ENCODE measurements at regions not wholly inside any gene's neighbourhood (a gene's known extent, or its start where the extent isn't known, plus 50 kb on each side); places are given as distances from the start of the nearest gene placed in this dataset.
"Not testable (repeated sequence)": the region's sequence is repeated elsewhere in the genome, so short reads cannot be mapped to it uniquely, and the experiment has no call there.

DNA sequence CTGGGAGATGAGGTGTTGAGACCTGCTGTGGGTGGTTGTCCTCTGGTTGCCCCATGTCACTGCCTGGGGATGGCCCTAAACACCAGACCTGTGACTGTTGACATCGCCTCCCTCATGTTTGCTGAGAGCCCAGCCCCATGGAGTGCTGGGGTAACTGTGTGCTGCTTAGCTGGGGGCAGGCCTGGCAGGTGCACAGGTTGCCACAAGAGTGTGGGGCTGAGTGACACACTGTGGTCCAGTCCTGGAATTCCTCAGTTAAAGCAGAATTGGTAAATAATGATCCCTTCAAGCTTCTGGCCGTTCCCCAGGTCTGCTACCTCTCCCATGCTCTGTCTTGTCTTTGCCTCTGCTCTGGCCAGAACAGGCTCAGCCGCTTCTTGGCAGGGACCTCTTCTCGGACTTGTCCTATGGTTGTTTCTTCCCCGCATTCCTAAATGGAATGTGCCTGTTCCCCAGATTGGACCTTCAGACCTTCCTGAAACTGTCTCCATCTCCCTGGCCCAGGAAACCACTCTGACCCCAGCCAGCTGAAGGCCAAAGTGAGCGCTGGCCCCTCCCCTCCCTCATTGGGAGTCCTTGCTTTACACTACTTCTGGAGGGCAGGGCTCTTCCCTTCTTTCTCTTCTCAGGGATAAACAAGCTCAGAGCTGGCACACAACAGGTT is 61.2 kb upstream of the PITX1 start:
- Histone ChIP-seq H3K36me3 (no peaks in the 10 kb centered on the region), H3K27me3 (no peaks in the 10 kb centered on the region), H3K9me3 (no peaks in the 10 kb centered on the region), H3K4me1 (no peaks in the 10 kb centered on the region), H3K4me3 (ENCODE audit: low read depth, low read length) (no peak overlapping the region)
- DNase-seq = no peak
- TF ChIP-seq, protein P1, sequence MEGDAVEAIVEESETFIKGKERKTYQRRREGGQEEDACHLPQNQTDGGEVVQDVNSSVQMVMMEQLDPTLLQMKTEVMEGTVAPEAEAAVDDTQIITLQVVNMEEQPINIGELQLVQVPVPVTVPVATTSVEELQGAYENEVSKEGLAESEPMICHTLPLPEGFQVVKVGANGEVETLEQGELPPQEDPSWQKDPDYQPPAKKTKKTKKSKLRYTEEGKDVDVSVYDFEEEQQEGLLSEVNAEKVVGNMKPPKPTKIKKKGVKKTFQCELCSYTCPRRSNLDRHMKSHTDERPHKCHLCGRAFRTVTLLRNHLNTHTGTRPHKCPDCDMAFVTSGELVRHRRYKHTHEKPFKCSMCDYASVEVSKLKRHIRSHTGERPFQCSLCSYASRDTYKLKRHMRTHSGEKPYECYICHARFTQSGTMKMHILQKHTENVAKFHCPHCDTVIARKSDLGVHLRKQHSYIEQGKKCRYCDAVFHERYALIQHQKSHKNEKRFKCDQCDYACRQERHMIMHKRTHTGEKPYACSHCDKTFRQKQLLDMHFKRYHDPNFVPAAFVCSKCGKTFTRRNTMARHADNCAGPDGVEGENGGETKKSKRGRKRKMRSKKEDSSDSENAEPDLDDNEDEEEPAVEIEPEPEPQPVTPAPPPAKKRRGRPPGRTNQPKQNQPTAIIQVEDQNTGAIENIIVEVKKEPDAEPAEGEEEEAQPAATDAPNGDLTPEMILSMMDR (IDR thresholded peaks at IDR 0.05; ENCODE audit: low read depth, low read length) = no peak

DNA sequence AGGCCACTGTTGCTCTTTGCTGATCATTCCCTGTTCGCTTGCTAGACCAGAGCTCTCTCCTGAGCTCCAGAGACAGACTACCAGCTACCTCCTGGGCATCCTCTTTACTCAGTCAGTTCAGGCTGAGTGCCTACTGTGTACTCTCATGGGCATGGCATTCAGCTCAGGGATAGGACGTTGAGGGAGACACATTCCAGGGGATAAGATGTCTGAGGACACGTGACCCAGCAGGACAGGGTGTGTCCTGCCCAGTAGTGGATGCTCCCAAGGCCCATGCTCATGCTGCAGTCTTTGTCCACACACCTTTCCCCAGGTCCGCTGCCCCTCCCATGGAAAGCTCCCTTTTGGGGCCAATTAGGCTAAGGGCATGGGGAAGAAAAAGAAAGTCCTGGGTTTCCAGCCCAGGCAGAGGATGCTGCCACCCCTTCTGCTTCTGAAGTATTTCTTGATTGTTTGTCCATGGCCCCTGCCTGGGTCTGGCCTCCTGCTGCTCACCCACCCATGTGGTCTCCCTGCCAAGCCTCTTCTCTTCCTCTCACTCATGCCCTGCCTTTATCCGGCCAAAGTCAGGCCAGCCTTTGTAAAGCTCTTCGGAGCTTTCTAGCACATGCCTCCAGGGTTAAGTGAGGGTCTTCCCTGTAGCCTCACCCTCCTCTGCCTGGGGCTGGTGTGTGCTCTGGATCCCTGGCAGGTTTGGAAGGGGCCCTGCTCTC is 60.5 kb upstream of the PITX1 start:
- Histone ChIP-seq H3K27me3 (no peaks in the 10 kb centered on the region), H3K36me3 (no peaks in the 10 kb centered on the region), H3K4me3 (ENCODE audit: low read depth, low read length) (no peak overlapping the region), H3K4me1 (no peaks in the 10 kb centered on the region), H3K9me3 (no peaks in the 10 kb centered on the region)
- TF ChIP-seq, protein P1 (IDR thresholded peaks at IDR 0.05; ENCODE audit: low read depth, low read length) = no peak
- no peak for DNase-seq

DNA sequence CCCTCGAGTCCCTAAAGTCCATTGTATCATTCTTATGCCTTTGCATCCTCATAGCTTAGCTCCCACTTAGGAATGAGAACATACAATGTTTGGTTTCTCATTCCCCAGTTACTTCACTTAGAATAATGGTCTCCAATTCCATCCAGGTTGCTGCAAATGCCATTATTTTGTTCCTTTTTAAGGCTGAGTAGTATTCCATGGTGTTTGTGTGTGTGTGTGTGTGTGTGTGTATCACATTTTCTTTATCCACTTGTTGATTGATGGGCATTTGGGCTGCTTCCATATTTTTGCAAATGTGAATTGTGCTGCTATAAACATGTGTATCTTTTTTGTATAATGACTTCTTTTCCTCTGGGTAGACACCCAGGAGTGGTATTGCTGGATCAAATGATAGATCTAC is 59.5 kb upstream of the PITX1 start:
- H3K9me3 ChIP-seq; H3K4me3 ChIP-seq (ENCODE audit: low read depth, low read length); H3K27me3 ChIP-seq; H3K4me1 ChIP-seq; H3K36me3 ChIP-seq; DNase-seq: not testable (repeated sequence)

DNA sequence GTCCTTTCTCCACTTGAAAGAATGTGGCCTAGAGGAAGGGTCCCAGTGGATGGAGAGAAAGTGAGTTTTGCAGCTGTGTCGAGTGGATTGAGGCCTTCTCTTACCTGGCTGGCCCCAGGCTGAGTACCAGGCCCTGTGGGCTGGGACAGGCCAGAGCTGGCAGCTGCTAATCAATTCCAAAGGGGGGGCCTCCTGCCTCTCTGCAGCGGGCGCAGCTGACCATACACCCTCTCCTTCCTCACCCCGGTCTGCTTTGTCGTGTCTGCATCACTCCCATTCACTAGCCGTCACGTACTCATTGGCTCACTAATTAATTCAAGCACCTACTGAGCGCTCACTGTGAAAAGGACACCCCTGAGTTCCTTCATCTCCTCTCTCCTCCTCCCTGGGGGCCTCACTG is 58.4 kb upstream of the PITX1 start:
- no peak for DNase-seq
- H3K27me3 ChIP-seq = no peaks in the 10 kb centered on the region
- no peaks in the 10 kb centered on the region for H3K9me3 ChIP-seq
- TF ChIP-seq, protein P1 (IDR thresholded peaks at IDR 0.05; ENCODE audit: low read depth, low read length) = no peak
- H3K36me3 ChIP-seq = no peaks in the 10 kb centered on the region
- H3K4me3 ChIP-seq (ENCODE audit: low read depth, low read length) = no peak overlapping the region
- no peaks in the 10 kb centered on the region for H3K4me1 ChIP-seq

DNA sequence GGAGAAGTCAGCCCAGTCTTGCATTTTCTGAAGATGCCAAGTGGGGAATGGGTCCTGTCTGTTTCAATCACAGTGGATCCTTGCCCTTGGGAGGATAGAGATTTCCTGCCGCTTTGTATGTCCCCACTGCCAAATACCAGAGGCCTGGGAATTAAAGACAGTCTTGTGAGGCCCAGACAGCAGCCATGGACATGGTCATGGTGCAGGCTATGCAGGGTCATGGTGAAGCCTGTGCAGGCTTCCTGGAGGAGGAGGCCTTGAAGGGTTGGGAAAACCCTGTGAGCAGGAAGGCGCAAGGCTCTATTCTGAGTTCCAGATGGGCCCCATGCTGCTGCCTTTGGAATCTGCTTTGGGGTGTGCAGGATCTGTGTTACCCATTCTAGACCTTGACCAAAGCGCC is 57.3 kb upstream of the PITX1 start:
- no peaks in the 10 kb centered on the region for H3K4me1 ChIP-seq
- H3K27me3 ChIP-seq = no peaks in the 10 kb centered on the region
- TF ChIP-seq, protein P1 (IDR thresholded peaks at IDR 0.05; ENCODE audit: low read depth, low read length) = no peak
- H3K36me3 ChIP-seq = no peaks in the 10 kb centered on the region
- H3K4me3 ChIP-seq (ENCODE audit: low read depth, low read length) = no peak overlapping the region
- no peak for DNase-seq
- no peaks in the 10 kb centered on the region for H3K9me3 ChIP-seq

DNA sequence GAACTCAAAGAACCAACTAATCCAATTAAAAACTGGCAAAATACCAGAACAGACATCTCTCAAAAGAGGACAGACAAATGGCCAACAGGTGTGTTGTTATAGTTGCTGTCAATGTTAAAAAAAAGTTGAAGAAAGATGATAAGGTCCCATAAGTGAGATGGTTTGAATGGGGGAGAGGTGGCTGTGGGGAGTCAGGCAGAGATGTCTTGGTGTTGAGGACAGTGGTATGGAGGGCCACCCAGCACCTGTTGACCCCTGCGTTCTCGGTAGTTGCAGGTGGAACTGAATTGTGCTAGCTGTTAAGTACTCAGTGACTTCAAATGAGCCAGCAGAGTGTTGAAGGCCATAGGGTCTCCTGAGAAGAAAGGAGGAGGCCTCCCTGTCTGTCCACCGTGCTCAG is 55.9 kb upstream of the PITX1 start:
- TF ChIP-seq, protein P1 (IDR thresholded peaks at IDR 0.05; ENCODE audit: low read depth, low read length) = no peak
- H3K4me1 ChIP-seq = no peaks in the 10 kb centered on the region
- H3K27me3 ChIP-seq = no peaks in the 10 kb centered on the region
- no peak for DNase-seq
- H3K4me3 ChIP-seq (ENCODE audit: low read depth, low read length) = no peak overlapping the region
- no peaks in the 10 kb centered on the region for H3K36me3 ChIP-seq
- no peaks in the 10 kb centered on the region for H3K9me3 ChIP-seq
